H1 (cell line): ENCODE measurements at regions not wholly inside any gene's neighbourhood (a gene's known extent, or its start where the extent isn't known, plus 50 kb on each side); places are given as distances from the start of the nearest gene placed in this dataset.

Experiments used
- CTCF ChIA-PET: fragments of 300-600 bp; sonication (Branson Sonifier 250); formaldehyde crosslinking; loops from one replicate; lab custom pipeline; 2021; ENCODE audit not compliant: partially characterized antibody; lab: Charles Lee
- POLR2A ChIA-PET: fragments of 300-600 bp; sonication (Branson Sonifier 250); formaldehyde crosslinking; loops from one replicate; lab custom pipeline; 2021; ENCODE audit warnings: inconsistent platforms; ENCODE audit not compliant: partially characterized antibody; lab: Charles Lee
- DNase-seq, 2 experiments: peaks; one replicate each; pipeline versions ENCODE4 v3.0.0 to v3.0.0-alpha.2; 2010 to 2022; ENCODE audit warnings: low spot score in 2 of 2, low read depth in 1 of 2, mixed read lengths in 1 of 2
- FAIRE-seq: peaks from 2 replicates; lab custom pipeline; 2011; peaks lifted over from hg19 to GRCh38; lab: Jason Lieb, UNC
- H2AFZ ChIP-seq: 2 replicates; pipeline ENCODE4 v1.8.1; 2012; ENCODE audit warnings: low read length, inconsistent platforms
- H2AK5ac ChIP-seq: 2 replicates; pipeline ENCODE4 v1.6.1; 2013; ENCODE audit warnings: low read depth, low read length
- H2BK120ac ChIP-seq: replicated peaks from 2 replicates; pipeline ENCODE3; 2013; ENCODE audit warnings: low read depth, low read length, inconsistent platforms
- H2BK12ac ChIP-seq: 2 replicates; pipeline ENCODE4 v1.6.1; 2013; ENCODE audit warnings: low read depth, low read length
- H2BK15ac ChIP-seq: 2 replicates; pipeline ENCODE4 v1.6.1; 2013; ENCODE audit warnings: low read length
- H2BK20ac ChIP-seq: 2 replicates; pipeline ENCODE4 v1.6.1; 2013; ENCODE audit warnings: low read length
- H2BK5ac ChIP-seq: 2 replicates; pipeline ENCODE4 v1.6.1; 2013; ENCODE audit warnings: low read depth, low read length
- H3K14ac ChIP-seq: 2 replicates; pipeline ENCODE4 v1.6.1; 2013; ENCODE audit warnings: inconsistent platforms; ENCODE audit not compliant: insufficient read length
- H3K18ac ChIP-seq: 2 replicates; pipeline ENCODE4 v1.6.1; 2013; ENCODE audit warnings: low read length; ENCODE audit errors: extremely low read depth
- H3K23ac ChIP-seq: 2 replicates; pipeline ENCODE4 v1.6.1; 2013; ENCODE audit warnings: inconsistent platforms; ENCODE audit not compliant: insufficient read length
- H3K23me2 ChIP-seq: 2 replicates; pipeline ENCODE4 v1.6.1; 2013; ENCODE audit warnings: low read depth, low read length
- H3K27ac ChIP-seq: 2 replicates; pipeline ENCODE4 v1.6.1; 2011; ENCODE audit warnings: low read depth, low read length, inconsistent platforms
- H3K27me3 ChIP-seq, 4 experiments: replicated peaks in 1 of 4; 1 replicate in 1 of 4; 2 replicates in 3 of 4; pipeline versions ENCODE4 v1.6.1 to v1.8.1; 2011 to 2013; ENCODE audit warnings: low read length in 3 of 4, mild to moderate bottlenecking in 3 of 4, inconsistent platforms in 2 of 4, mixed read lengths in 2 of 4, moderate library complexity in 1 of 4; ENCODE audit not compliant: control insufficient read depth in 3 of 4, insufficient read depth in 3 of 4; ENCODE audit errors: extremely low read depth in 1 of 4
- H3K36me3 ChIP-seq, 4 experiments: 2 replicates each; pipeline versions ENCODE4 v1.6.1 to v1.8.1; 2011 to 2013; ENCODE audit warnings: mild to moderate bottlenecking in 4 of 4, low read length in 3 of 4, moderate library complexity in 2 of 4, control low read depth in 1 of 4, inconsistent platforms in 1 of 4; ENCODE audit not compliant: insufficient read depth in 4 of 4, control insufficient read depth in 2 of 4
- H3K4ac ChIP-seq: replicated peaks from 2 replicates; pipeline ENCODE3; 2013; ENCODE audit warnings: low read length, low read depth, mixed read lengths, inconsistent platforms; ENCODE audit not compliant: insufficient read length
- H3K4me1 ChIP-seq, 4 experiments: replicated peaks in 1 of 4; 1 replicate in 1 of 4; 2 replicates in 3 of 4; pipeline versions ENCODE4 v1.6.1 to v1.8.1; 2011 to 2013; ENCODE audit warnings: low read length in 3 of 4, inconsistent platforms in 2 of 4, mixed read lengths in 1 of 4; ENCODE audit not compliant: insufficient read depth in 4 of 4, control insufficient read depth in 3 of 4
- H3K4me2 ChIP-seq, 2 experiments: 2 replicates each; pipeline versions ENCODE4 v1.6.1 to v1.8.1; 2011 to 2013; ENCODE audit warnings: low read depth in 2 of 2, low read length in 2 of 2, control low read depth in 1 of 2, inconsistent platforms in 1 of 2, mild to moderate bottlenecking in 1 of 2; ENCODE audit not compliant: insufficient read depth in 1 of 2
- H3K4me3 ChIP-seq, 4 experiments: fragments of 200-600, 300-600 bp in 1 of 4; sonication (generic), shearing (Covaris generic), sonication (Bioruptor Twin) in 1 of 4; 2 replicates each; pipeline versions ENCODE4 v1.5.1 to v1.8.1; 2011 to 2016; ENCODE audit warnings: low read length in 4 of 4, low read depth in 3 of 4, control low read depth in 2 of 4, inconsistent platforms in 2 of 4, mild to moderate bottlenecking in 2 of 4, mixed read lengths in 1 of 4, moderate library complexity in 1 of 4; ENCODE audit not compliant: insufficient read depth in 2 of 4; ENCODE audit errors: extremely low read depth in 1 of 4
- H3K56ac ChIP-seq: replicated peaks from 2 replicates; pipeline ENCODE3; 2013; ENCODE audit warnings: low read depth, mild to moderate bottlenecking, mixed read lengths, low read length, inconsistent platforms; ENCODE audit not compliant: insufficient read length
- H3K79me1 ChIP-seq: 2 replicates; pipeline ENCODE4 v1.6.1; 2013; ENCODE audit warnings: low read depth, low read length, control low read depth
- H3K79me2 ChIP-seq, 2 experiments: 2 replicates each; pipeline versions ENCODE4 v1.6.1 to v1.8.1; 2012 to 2013; ENCODE audit warnings: low read length in 2 of 2, mild to moderate bottlenecking in 2 of 2, inconsistent platforms in 1 of 2; ENCODE audit not compliant: insufficient read depth in 2 of 2, control insufficient read depth in 1 of 2
- H3K9ac ChIP-seq, 4 experiments: replicated peaks in 1 of 4; 1 replicate in 1 of 4; 2 replicates in 3 of 4; pipeline versions ENCODE4 v1.6.1 to v1.8.1; 2011 to 2013; ENCODE audit warnings: low read depth in 3 of 4, low read length in 3 of 4, control low read depth in 2 of 4, mild to moderate bottlenecking in 2 of 4, moderate library complexity in 2 of 4, inconsistent platforms in 1 of 4; ENCODE audit errors: extremely low read depth in 1 of 4
- H3K9me3 ChIP-seq, 2 experiments: 2 replicates each; pipeline versions ENCODE4 v1.6.1 to v1.8.1; 2012 to 2013; ENCODE audit warnings: mild to moderate bottlenecking in 2 of 2, moderate library complexity in 2 of 2, control low read depth in 1 of 2, inconsistent platforms in 1 of 2, low read depth in 1 of 2, low read length in 1 of 2, mixed read lengths in 1 of 2; ENCODE audit not compliant: insufficient read depth in 2 of 2
- H4K20me1 ChIP-seq, 2 experiments: replicated peaks in 1 of 2; 2 replicates each; pipeline versions ENCODE3 to v1.8.1; 2011 to 2013; ENCODE audit warnings: inconsistent platforms in 2 of 2, low read length in 2 of 2, mild to moderate bottlenecking in 1 of 2; ENCODE audit not compliant: insufficient read depth in 2 of 2, control insufficient read depth in 1 of 2
- H4K5ac ChIP-seq: 2 replicates; pipeline ENCODE4 v1.6.1; 2013; ENCODE audit warnings: low read length, low read depth, mixed read lengths, inconsistent platforms; ENCODE audit not compliant: insufficient read length
- H4K8ac ChIP-seq: 2 replicates; pipeline ENCODE4 v1.8.0; 2013; ENCODE audit warnings: mild to moderate bottlenecking, moderate library complexity, low read length, inconsistent platforms; ENCODE audit not compliant: insufficient read depth; ENCODE audit errors: extremely low read depth
- H4K91ac ChIP-seq: replicated peaks from 2 replicates; pipeline ENCODE3; 2013; ENCODE audit warnings: low read length, mixed read lengths, inconsistent platforms; ENCODE audit not compliant: insufficient read length
- ASH2L ChIP-seq: fragments of 200-600, 300-600 bp; sonication (generic); IDR thresholded peaks from one replicate; pipeline ENCODE4 v1.7.1; 2017; ENCODE audit warnings: low read length
- ATF2 ChIP-seq: IDR thresholded peaks from 2 replicates; pipeline ENCODE4 v1.6.1; 2012; ENCODE audit warnings: low read length, inconsistent platforms
- CEBPB ChIP-seq: IDR thresholded peaks from 2 replicates; pipeline ENCODE4 v1.6.1; 2012; ENCODE audit warnings: low read depth, low read length
- EZH2 ChIP-seq: fragments of 200-600 bp; sonication (generic); IDR thresholded peaks from 2 replicates; pipeline ENCODE4 v1.7.1; 2012; ENCODE audit warnings: low read depth, mild to moderate bottlenecking, moderate library complexity, low read length, inconsistent platforms; ENCODE audit not compliant: severe bottlenecking
- KDM1A ChIP-seq: fragments of 200-600, 300-600 bp; sonication (generic); IDR thresholded peaks from 2 replicates; pipeline ENCODE4 v1.7.1; 2016; ENCODE audit warnings: mild to moderate bottlenecking, low read length, borderline replicate concordance
- MAFK ChIP-seq: IDR thresholded peaks from 2 replicates; pipeline ENCODE4 v1.6.1; 2012; ENCODE audit warnings: low read depth, mild to moderate bottlenecking, improper control_type of control experiment, low read length
- RAD21 ChIP-seq, 2 experiments: IDR thresholded peaks in 1 of 2; conservative IDR thresholded peaks in 1 of 2; 2 replicates each; pipeline ENCODE4 v1.6.1; 2011; ENCODE audit warnings: low read depth in 2 of 2, low read length in 2 of 2, improper control_type of control experiment in 1 of 2, inconsistent platforms in 1 of 2, mild to moderate bottlenecking in 1 of 2, moderate library complexity in 1 of 2
- TEAD4 ChIP-seq: IDR thresholded peaks from 2 replicates; pipeline ENCODE4 v1.6.1; 2012; ENCODE audit warnings: low read depth, low read length, inconsistent platforms, mixed read lengths
- WGBS, 2 experiments: shearing (Covaris generic) in 1 of 2; methylation state at CpG; one replicate each; pipeline versions ENCODE4 v1.1.6 to v1.1.7; 2013 to 2015; ENCODE audit warnings: low lambda C conversion rate in 2 of 2, mixed read lengths in 2 of 2, inconsistent platforms in 1 of 2, low coverage in 1 of 2, missing lambda C conversion rate in 1 of 2; ENCODE audit not compliant: insufficient replicate concordance in 2 of 2, insufficient coverage in 1 of 2, insufficient read length in 1 of 2; ENCODE audit errors: extremely low coverage in 1 of 2, missing lambda C conversion rate in 1 of 2; 5-methylcytosine and 5-hydroxymethylcytosine counted together

GRCh38 chr2:52686935-52687334 is 1080.7 kb upstream of the CHAC2 start:
- Histone ChIP-seq H3K9me3 (no peaks in the 10 kb centered on the region), H3K9ac (no peak overlapping the region), H3K4me3 (no peak overlapping the region), H3K36me3 (no peaks in the 10 kb centered on the region), H4K5ac (no peak overlapping the region), H3K27me3 (no peaks in the 10 kb centered on the region), H2BK5ac (no peak overlapping the region), H3K4me2 (no peak overlapping the region), H3K27ac (no peak overlapping the region), H4K20me1 (no peaks in the 10 kb centered on the region), H2AK5ac (no peak overlapping the region), H2AFZ (no peak overlapping the region), H2BK12ac (no peak overlapping the region), H3K79me1 (no peaks in the 10 kb centered on the region), H4K91ac (no peak overlapping the region), H3K23me2 (peaks cover 2% of the 10 kb centered on the region; the same call in 1 of the 2 replicates), H2BK20ac (no peak overlapping the region), H3K4me1 (no peaks in the 10 kb centered on the region), H3K23ac (no peak overlapping the region), H3K56ac (no peak overlapping the region), H3K14ac (no peak overlapping the region), H3K79me2 (no peaks in the 10 kb centered on the region), H2BK120ac (no peak overlapping the region), H3K18ac (no peak overlapping the region), H4K8ac (no peak overlapping the region), H2BK15ac (no peak overlapping the region), H3K4ac (no peak overlapping the region)
- ChIA-PET CTCF (interaction anchor here (1.4 kb wide), 1 partner anchor 17 kb away, joined by 3 read pairs; no protein-coding TSS in a partner anchor), POLR2A (no interaction called here)
- 91% methylated on average over 2 of the region's 2 CpGs; no CpG with 5 or more reads in 1 of the 2 experiments for WGBS, 2 experiments
- DNase-seq (no peak), FAIRE-seq (no peak)
- no peak for TF ChIP-seq KDM1A
- TF ChIP-seq CEBPB = no peak
- no peak for TF ChIP-seq TEAD4
- no peak for TF ChIP-seq ASH2L
- TF ChIP-seq MAFK = no peak
- TF ChIP-seq ATF2 = no peak
- TF ChIP-seq EZH2 = no peak
- no peak for TF ChIP-seq RAD21 (IDR thresholded peaks at IDR 0.05 in 1 of 2, conservative IDR thresholded peaks at IDR 0.05 in 1 of 2; ENCODE audit: low read depth in 2 of 2, low read length in 2 of 2)
